NCI-H1694 (cell line): ENCODE measurements at regions not wholly inside any gene's neighbourhood (a gene's known extent, or its start where the extent isn't known, plus 50 kb on each side); places are given as distances from the start of the nearest gene placed in this dataset.

Source experiments
- DNase-seq: peaks from one replicate; lab custom pipeline; 2025; lab: John Stamatoyannopoulos, UW

- DNase-seq = no peak
Measured at GRCh38 chr13:54884682-54885081, 1856.1 kb downstream of the OLFM4 start.

- DNase-seq = no peak
Measured at GRCh38 chr13:54890976-54891375, 1862.4 kb downstream of the OLFM4 start.

GRCh38 chr13:54901316-54901715 is 1872.7 kb downstream of the OLFM4 start:
- no peak for DNase-seq

- no peak for DNase-seq
Measured at GRCh38 chr13:54912367-54912766, 1883.8 kb downstream of the OLFM4 start.

- no peak for DNase-seq
Measured at GRCh38 chr13:54913668-54914067, 1885.1 kb downstream of the OLFM4 start.

GRCh38 chr13:54927538-54927937 is 1898.9 kb downstream of the OLFM4 start:
- DNase-seq = no peak

GRCh38 chr13:54928071-54928470 is 1899.5 kb downstream of the OLFM4 start:
- DNase-seq = no peak

- no peak for DNase-seq
Measured at GRCh38 chr13:54934121-54934520, 1905.5 kb downstream of the OLFM4 start.

GRCh38 chr13:54945973-54946372 is 1917.4 kb downstream of the OLFM4 start:
- peak; percentile 7 for DNase-seq

GRCh38 chr13:54949735-54950134 is 1921.1 kb downstream of the OLFM4 start:
- DNase-seq = no peak

- DNase-seq = no peak
Measured at GRCh38 chr13:54950546-54950945, 1921.9 kb downstream of the OLFM4 start.

- no peak for DNase-seq
Measured at GRCh38 chr13:54953786-54954185, 1925.2 kb downstream of the OLFM4 start.

- no peak for DNase-seq
Measured at GRCh38 chr13:54958781-54959180, 1930.2 kb downstream of the OLFM4 start.

GRCh38 chr13:54965881-54966280 is 1937.3 kb downstream of the OLFM4 start:
- no peak for DNase-seq

- no peak for DNase-seq
Measured at GRCh38 chr13:54972838-54973237, 1944.2 kb downstream of the OLFM4 start.

- DNase-seq = no peak
Measured at GRCh38 chr13:54975676-54976075, 1947.1 kb downstream of the OLFM4 start.

- DNase-seq = no peak
Measured at GRCh38 chr13:54980651-54981050, 1952.0 kb downstream of the OLFM4 start.

GRCh38 chr13:54989418-54989817 is 1960.8 kb downstream of the OLFM4 start:
- no peak for DNase-seq

GRCh38 chr13:54999399-54999907 is 1970.8 kb downstream of the OLFM4 start:
- DNase-seq = no peak

- DNase-seq = no peak
Measured at GRCh38 chr13:55000043-55000442, 1971.4 kb downstream of the OLFM4 start.

GRCh38 chr13:55000844-55001243 is 1972.2 kb downstream of the OLFM4 start:
- no peak for DNase-seq

- DNase-seq = no peak
Measured at GRCh38 chr13:55001881-55002280, 1973.3 kb downstream of the OLFM4 start.

GRCh38 chr13:55007681-55008080 is 1979.1 kb downstream of the OLFM4 start:
- DNase-seq = no peak

GRCh38 chr13:55013051-55013450 is 1984.4 kb downstream of the OLFM4 start:
- no peak for DNase-seq

GRCh38 chr13:55029280-55029679 is 2000.7 kb downstream of the OLFM4 start:
- DNase-seq = no peak
